ENCODE measurements at regions not wholly inside any gene's neighbourhood (a gene's known extent, or its start where the extent isn't known, plus 50 kb on each side); places are given as distances from the start of the nearest gene placed in this dataset.

DNA sequence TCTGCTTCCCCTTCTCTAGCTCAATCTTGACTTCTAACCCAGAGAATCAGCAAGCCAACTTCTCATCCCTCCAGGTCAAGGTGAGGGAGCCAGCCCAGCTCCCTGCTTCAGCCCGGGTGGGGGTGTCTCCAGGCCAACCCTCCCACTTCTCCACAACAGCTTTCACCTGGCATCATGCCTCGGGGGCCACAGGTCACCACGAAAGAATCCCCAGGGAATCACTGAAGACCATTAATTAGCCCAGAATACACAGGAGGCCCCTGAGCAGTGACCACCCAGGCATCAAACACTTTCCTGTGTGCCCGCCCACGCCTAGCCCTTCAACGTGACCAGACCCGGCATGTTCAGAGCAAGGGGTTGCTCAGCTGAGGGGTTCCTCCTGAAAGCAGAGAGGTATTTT is 646.7 kb downstream of the BCOR start:
- H3K4me2 ChIP-seq (ENCODE audit: low read depth, low read length): no peak overlapping the region
- POLR2A ChIA-PET (ENCODE audit: unreplicated experiment): no interaction called here

More for the DNA sequence above, 646.7 kb downstream of the BCOR start:
- Histone ChIP-seq H3K27me3 (ENCODE audit: control insufficient read depth, insufficient read depth, low read length) (peaks cover 26% of the 10 kb centered on the region), H2AK9ac (replicated peaks; ENCODE audit: low read depth, low read length, poor library complexity) (no peak overlapping the region), H2BK120ac (ENCODE audit: low read depth, low read length) (no peak overlapping the region), H3K9me1 (ENCODE audit: insufficient read depth, low read length) (no peaks in the 10 kb centered on the region), H2AK5ac (ENCODE audit: low read depth, low read length) (no peak overlapping the region), H4K5ac (ENCODE audit: low read depth, low read length) (no peak overlapping the region), H2BK20ac (ENCODE audit: low read depth, low read length) (no peak overlapping the region), H3K14ac (replicated peaks; ENCODE audit: low read depth, low read length) (no peak overlapping the region), H2AFZ (replicated peaks; ENCODE audit: low read length, poor library complexity) (peak overlapping the region; percentile 8), H3K56ac (ENCODE audit: extremely low read depth, insufficient read depth, low read length) (no peak overlapping the region), H3K27ac (ENCODE audit: insufficient read depth, low read length) (no peak overlapping the region), H3K4me3 (ENCODE audit: insufficient read depth, low read depth, low read length) (no peak overlapping the region), H2BK5ac (ENCODE audit: low read depth, low read length, poor library complexity, severe bottlenecking) (no peak overlapping the region), H3K18ac (ENCODE audit: low read depth, low read length) (no peak overlapping the region), H4K91ac (ENCODE audit: insufficient read depth, low read depth, low read length) (no peak overlapping the region), H4K20me1 (ENCODE audit: insufficient read depth, low read length) (no peaks in the 10 kb centered on the region), H4K8ac (ENCODE audit: low read depth in 2 of 2, low read length in 2 of 2) (no peak overlapping the region), H3K4ac (ENCODE audit: low read depth, low read length) (no peak overlapping the region), H3K23ac (ENCODE audit: low read depth, low read length) (no peak overlapping the region), H2BK15ac (ENCODE audit: low read depth, low read length) (no peak overlapping the region), H3K9me3 (ENCODE audit: control insufficient read depth, insufficient read depth, low read length) (no peaks in the 10 kb centered on the region), H3K9ac (ENCODE audit: low read depth, low read length) (no peak overlapping the region), H3K4me1 (ENCODE audit: control insufficient read depth, insufficient read depth, low read length) (no peaks in the 10 kb centered on the region), H3K36me3 (ENCODE audit: control insufficient read depth, insufficient read depth, low read length) (no peaks in the 10 kb centered on the region), H3K79me1 (ENCODE audit: low read depth in 1 of 2, low read length in 2 of 2) (no peaks in the 10 kb centered on the region)
- TF ChIP-seq RFX5 (IDR thresholded peaks at IDR 0.05; ENCODE audit: low read depth, low read length) (no peak), NFE2L2 (IDR thresholded peaks at IDR 0.05; ENCODE audit: low read depth, low read length) (no peak), CHD1 (IDR thresholded peaks at IDR 0.05; ENCODE audit: low read depth, low read length) (no peak), MAZ (IDR thresholded peaks at IDR 0.05; ENCODE audit: borderline replicate concordance, low read depth, low read length) (no peak), POLR2A (IDR thresholded peaks at IDR 0.05; ENCODE audit: low read depth, low read length) (no peak), MXI1 (IDR thresholded peaks at IDR 0.05; ENCODE audit: borderline replicate concordance, low read depth, low read length) (no peak), RAD21 (IDR thresholded peaks at IDR 0.05; ENCODE audit: low read length) (no peak), BHLHE40 (IDR thresholded peaks at IDR 0.05; ENCODE audit: low read depth, low read length) (no peak), CEBPB (IDR thresholded peaks at IDR 0.05; ENCODE audit: low read depth, low read length) (no peak), MAFK (IDR thresholded peaks at IDR 0.05; ENCODE audit: low read depth, low read length) (no peak), FOS (IDR thresholded peaks at IDR 0.05; ENCODE audit: low read depth, low read length) (no peak), SMC3 (IDR thresholded peaks at IDR 0.05; ENCODE audit: low read depth, low read length) (no peak), RCOR1 (IDR thresholded peaks at IDR 0.05; ENCODE audit: insufficient replicate concordance, low read length) (no peak)
- TF ChIP-seq, protein P1, sequence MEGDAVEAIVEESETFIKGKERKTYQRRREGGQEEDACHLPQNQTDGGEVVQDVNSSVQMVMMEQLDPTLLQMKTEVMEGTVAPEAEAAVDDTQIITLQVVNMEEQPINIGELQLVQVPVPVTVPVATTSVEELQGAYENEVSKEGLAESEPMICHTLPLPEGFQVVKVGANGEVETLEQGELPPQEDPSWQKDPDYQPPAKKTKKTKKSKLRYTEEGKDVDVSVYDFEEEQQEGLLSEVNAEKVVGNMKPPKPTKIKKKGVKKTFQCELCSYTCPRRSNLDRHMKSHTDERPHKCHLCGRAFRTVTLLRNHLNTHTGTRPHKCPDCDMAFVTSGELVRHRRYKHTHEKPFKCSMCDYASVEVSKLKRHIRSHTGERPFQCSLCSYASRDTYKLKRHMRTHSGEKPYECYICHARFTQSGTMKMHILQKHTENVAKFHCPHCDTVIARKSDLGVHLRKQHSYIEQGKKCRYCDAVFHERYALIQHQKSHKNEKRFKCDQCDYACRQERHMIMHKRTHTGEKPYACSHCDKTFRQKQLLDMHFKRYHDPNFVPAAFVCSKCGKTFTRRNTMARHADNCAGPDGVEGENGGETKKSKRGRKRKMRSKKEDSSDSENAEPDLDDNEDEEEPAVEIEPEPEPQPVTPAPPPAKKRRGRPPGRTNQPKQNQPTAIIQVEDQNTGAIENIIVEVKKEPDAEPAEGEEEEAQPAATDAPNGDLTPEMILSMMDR (conservative IDR thresholded peaks at IDR 0.05; ENCODE audit: low read depth, low read length): no peak
- TF ChIP-seq, protein P2, sequence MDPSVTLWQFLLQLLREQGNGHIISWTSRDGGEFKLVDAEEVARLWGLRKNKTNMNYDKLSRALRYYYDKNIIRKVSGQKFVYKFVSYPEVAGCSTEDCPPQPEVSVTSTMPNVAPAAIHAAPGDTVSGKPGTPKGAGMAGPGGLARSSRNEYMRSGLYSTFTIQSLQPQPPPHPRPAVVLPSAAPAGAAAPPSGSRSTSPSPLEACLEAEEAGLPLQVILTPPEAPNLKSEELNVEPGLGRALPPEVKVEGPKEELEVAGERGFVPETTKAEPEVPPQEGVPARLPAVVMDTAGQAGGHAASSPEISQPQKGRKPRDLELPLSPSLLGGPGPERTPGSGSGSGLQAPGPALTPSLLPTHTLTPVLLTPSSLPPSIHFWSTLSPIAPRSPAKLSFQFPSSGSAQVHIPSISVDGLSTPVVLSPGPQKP (IDR thresholded peaks at IDR 0.05; ENCODE audit: borderline replicate concordance, low read depth, low read length): no peak
- TF ChIP-seq, protein P3, sequence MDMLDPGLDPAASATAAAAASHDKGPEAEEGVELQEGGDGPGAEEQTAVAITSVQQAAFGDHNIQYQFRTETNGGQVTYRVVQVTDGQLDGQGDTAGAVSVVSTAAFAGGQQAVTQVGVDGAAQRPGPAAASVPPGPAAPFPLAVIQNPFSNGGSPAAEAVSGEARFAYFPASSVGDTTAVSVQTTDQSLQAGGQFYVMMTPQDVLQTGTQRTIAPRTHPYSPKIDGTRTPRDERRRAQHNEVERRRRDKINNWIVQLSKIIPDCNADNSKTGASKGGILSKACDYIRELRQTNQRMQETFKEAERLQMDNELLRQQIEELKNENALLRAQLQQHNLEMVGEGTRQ (IDR thresholded peaks at IDR 0.05; ENCODE audit: low read depth, low read length): no peak
- intact Hi-C loops (cut with micrococcal nuclease) (no loop called here), dilution Hi-C loops (cut with HindIII; ENCODE audit: low sequenced_read_pairs, unreplicated experiment) (no loop called here), in situ Hi-C loops (cut with MboI; ENCODE audit: low sequenced_read_pairs) (no loop called here)
- DNase-seq: no peak
- no TSS peak for BruUV-seq (replicated peaks)
- ATAC-seq (ENCODE audit: low read depth): no peak
- no CpG with 5 or more reads among the region's 7 CpGs for WGBS, 2 experiments (ENCODE audit: extremely low coverage in 2 of 2, insufficient read length in 1 of 2)
- CTCF ChIA-PET: no interaction called here

Data from IMR-90 (cell line).